ENCODE measurements at regions not wholly inside any gene's neighbourhood (a gene's known extent, or its start where the extent isn't known, plus 50 kb on each side); places are given as distances from the start of the nearest gene placed in this dataset.

DNA sequence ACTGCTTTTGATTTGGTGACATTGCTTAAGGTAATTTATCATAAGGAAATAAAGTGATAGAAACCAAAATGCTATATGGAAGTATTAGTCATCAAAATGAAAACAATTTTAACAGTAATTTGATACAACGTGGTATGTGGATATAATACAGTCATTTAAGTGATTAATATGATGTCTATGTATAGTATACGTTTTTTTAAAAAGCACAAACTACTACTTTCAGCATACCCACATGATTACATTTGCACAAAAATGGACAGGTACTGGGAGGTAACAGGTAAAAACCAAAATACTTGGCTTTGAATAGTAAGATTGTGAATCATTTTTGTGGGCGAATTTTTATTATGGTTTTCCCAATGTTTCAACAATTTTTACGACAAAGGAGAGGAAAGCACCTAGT lies 97.6 kb downstream of the OGFRL1 start:
- no peak for ATAC-seq (ENCODE audit: insufficient read depth, low read depth)
- H3K4me1 ChIP-seq (ENCODE audit: insufficient read depth, low read length), result no peaks in the 10 kb centered on the region

GRCh38 chr6:71387179-71387578 lies 98.6 kb downstream of the OGFRL1 start:
- H3K79me2 ChIP-seq (ENCODE audit: insufficient read depth, low read length), result no peaks in the 10 kb centered on the region
- no peaks in the 10 kb centered on the region for H3K27me3 ChIP-seq (ENCODE audit: insufficient read depth, low read length, poor library complexity)
- TF ChIP-seq, protein P1, sequence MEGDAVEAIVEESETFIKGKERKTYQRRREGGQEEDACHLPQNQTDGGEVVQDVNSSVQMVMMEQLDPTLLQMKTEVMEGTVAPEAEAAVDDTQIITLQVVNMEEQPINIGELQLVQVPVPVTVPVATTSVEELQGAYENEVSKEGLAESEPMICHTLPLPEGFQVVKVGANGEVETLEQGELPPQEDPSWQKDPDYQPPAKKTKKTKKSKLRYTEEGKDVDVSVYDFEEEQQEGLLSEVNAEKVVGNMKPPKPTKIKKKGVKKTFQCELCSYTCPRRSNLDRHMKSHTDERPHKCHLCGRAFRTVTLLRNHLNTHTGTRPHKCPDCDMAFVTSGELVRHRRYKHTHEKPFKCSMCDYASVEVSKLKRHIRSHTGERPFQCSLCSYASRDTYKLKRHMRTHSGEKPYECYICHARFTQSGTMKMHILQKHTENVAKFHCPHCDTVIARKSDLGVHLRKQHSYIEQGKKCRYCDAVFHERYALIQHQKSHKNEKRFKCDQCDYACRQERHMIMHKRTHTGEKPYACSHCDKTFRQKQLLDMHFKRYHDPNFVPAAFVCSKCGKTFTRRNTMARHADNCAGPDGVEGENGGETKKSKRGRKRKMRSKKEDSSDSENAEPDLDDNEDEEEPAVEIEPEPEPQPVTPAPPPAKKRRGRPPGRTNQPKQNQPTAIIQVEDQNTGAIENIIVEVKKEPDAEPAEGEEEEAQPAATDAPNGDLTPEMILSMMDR (IDR thresholded peaks at IDR 0.05; ENCODE audit: borderline replicate concordance, extremely low read depth, low read length, poor library complexity, severe bottlenecking), result no peak
- no peak for TF ChIP-seq EZH2 (IDR thresholded peaks at IDR 0.05; ENCODE audit: borderline replicate concordance, low read depth, low read length, severe bottlenecking)
- H3K4me1 ChIP-seq (ENCODE audit: insufficient read depth, low read length), result no peaks in the 10 kb centered on the region
- DNase-seq (no peak), ATAC-seq (ENCODE audit: insufficient read depth, low read depth) (no peak)
- no peaks in the 10 kb centered on the region for H3K9me3 ChIP-seq (ENCODE audit: insufficient read depth, low read length, severe bottlenecking)
- H3K4me3 ChIP-seq (ENCODE audit: low read depth in 1 of 2, low read length in 2 of 2), result no peak overlapping the region
- no peak overlapping the region for H3K4me2 ChIP-seq (ENCODE audit: insufficient read depth, low read length)
- no peaks in the 10 kb centered on the region for H4K20me1 ChIP-seq (ENCODE audit: insufficient read depth, low read length)
- no peak overlapping the region for H3K9ac ChIP-seq (ENCODE audit: low read depth, low read length)
- no peak overlapping the region for H2AFZ ChIP-seq (ENCODE audit: low read depth, low read length)
- no peak overlapping the region for H3K27ac ChIP-seq (ENCODE audit: low read length)
- no peaks in the 10 kb centered on the region for H3K36me3 ChIP-seq (ENCODE audit: insufficient read depth, low read length)

More for the DNA sequence above, 97.6 kb downstream of the OGFRL1 start:
- H3K9ac ChIP-seq (ENCODE audit: low read depth, low read length), result no peak overlapping the region
- TF ChIP-seq, protein P1 (IDR thresholded peaks at IDR 0.05; ENCODE audit: borderline replicate concordance, extremely low read depth, low read length, poor library complexity, severe bottlenecking), result no peak
- no peak for TF ChIP-seq EZH2 (IDR thresholded peaks at IDR 0.05; ENCODE audit: borderline replicate concordance, low read depth, low read length, severe bottlenecking)
- DNase-seq, result no peak
- H3K9me3 ChIP-seq (ENCODE audit: insufficient read depth, low read length, severe bottlenecking), result no peaks in the 10 kb centered on the region
- H3K4me3 ChIP-seq (ENCODE audit: low read depth in 1 of 2, low read length in 2 of 2), result no peak overlapping the region
- H3K36me3 ChIP-seq (ENCODE audit: insufficient read depth, low read length), result no peaks in the 10 kb centered on the region
- H4K20me1 ChIP-seq (ENCODE audit: insufficient read depth, low read length), result no peaks in the 10 kb centered on the region
- no peak overlapping the region for H3K27ac ChIP-seq (ENCODE audit: low read length)
- H3K4me2 ChIP-seq (ENCODE audit: insufficient read depth, low read length), result no peak overlapping the region
- no peak overlapping the region for H2AFZ ChIP-seq (ENCODE audit: low read depth, low read length)
- H3K79me2 ChIP-seq (ENCODE audit: insufficient read depth, low read length), result no peaks in the 10 kb centered on the region
- H3K27me3 ChIP-seq (ENCODE audit: insufficient read depth, low read length, poor library complexity), result no peaks in the 10 kb centered on the region

GRCh38 chr6:71388068-71388744 lies 99.6 kb downstream of the OGFRL1 start:
- H2AFZ ChIP-seq (ENCODE audit: low read depth, low read length), result no peak overlapping the region
- H3K27me3 ChIP-seq (ENCODE audit: insufficient read depth, low read length, poor library complexity), result no peaks in the 10 kb centered on the region
- no peak overlapping the region for H3K27ac ChIP-seq (ENCODE audit: low read length)
- H3K79me2 ChIP-seq (ENCODE audit: insufficient read depth, low read length), result no peaks in the 10 kb centered on the region
- no peak overlapping the region for H3K4me3 ChIP-seq (ENCODE audit: low read depth in 1 of 2, low read length in 2 of 2)
- ATAC-seq (ENCODE audit: insufficient read depth, low read depth) (no peak), DNase-seq (no peak)
- H3K36me3 ChIP-seq (ENCODE audit: insufficient read depth, low read length), result no peaks in the 10 kb centered on the region
- no peak overlapping the region for H3K4me2 ChIP-seq (ENCODE audit: insufficient read depth, low read length)
- H3K4me1 ChIP-seq (ENCODE audit: insufficient read depth, low read length), result no peaks in the 10 kb centered on the region
- no peaks in the 10 kb centered on the region for H4K20me1 ChIP-seq (ENCODE audit: insufficient read depth, low read length)
- no peaks in the 10 kb centered on the region for H3K9me3 ChIP-seq (ENCODE audit: insufficient read depth, low read length, severe bottlenecking)
- no peak overlapping the region for H3K9ac ChIP-seq (ENCODE audit: low read depth, low read length)
- TF ChIP-seq, protein P1 (IDR thresholded peaks at IDR 0.05; ENCODE audit: borderline replicate concordance, extremely low read depth, low read length, poor library complexity, severe bottlenecking), result no peak
- TF ChIP-seq EZH2 (IDR thresholded peaks at IDR 0.05; ENCODE audit: borderline replicate concordance, low read depth, low read length, severe bottlenecking), result no peak

All from DND-41 (cell line).